WTC11 (cell line): ENCODE measurements at regions not wholly inside any gene's neighbourhood (a gene's known extent, or its start where the extent isn't known, plus 50 kb on each side); places are given as distances from the start of the nearest gene placed in this dataset.

Source experiments
- ATAC-seq: fragments of 200-7000 bp; cut with Tn5 transposase; 2 replicates; pipeline ENCODE4 v1.10.0; 2021; ENCODE audit warnings: mild to moderate bottlenecking, moderate library complexity
- CTCF ChIA-PET: fragments of 300-600 bp; sonication (Branson Sonifier 250); formaldehyde crosslinking; loops from one replicate; lab custom pipeline; 2021; ENCODE audit warnings: antibody characterized with exemption; lab: Charles Lee
- POLR2A ChIA-PET: fragments of 350-600 bp; sonication (Branson Sonifier 250); formaldehyde crosslinking; loops from one replicate; lab custom pipeline; 2021; ENCODE audit warnings: antibody characterized with exemption; lab: Charles Lee
- DNase-seq: peaks from one replicate; pipeline ENCODE4 v3.0.0; 2021; ENCODE audit warnings: low spot score
- H3K27ac Mint-ChIP-seq: 2 replicates; pipeline ENCODE4 v1.8.0; 2021; ENCODE audit warnings: mixed read lengths
- H3K27me3 Mint-ChIP-seq: 2 replicates; pipeline ENCODE4 v1.8.0; 2021; ENCODE audit warnings: low read depth, mild to moderate bottlenecking, moderate library complexity, mixed read lengths
- H3K36me3 Mint-ChIP-seq: 2 replicates; pipeline ENCODE4 v1.8.0; 2021; ENCODE audit warnings: mixed read lengths
- H3K4me1 Mint-ChIP-seq: 2 replicates; pipeline ENCODE4 v1.8.0; 2022; ENCODE audit warnings: mixed read lengths
- H3K4me3 Mint-ChIP-seq: 2 replicates; pipeline ENCODE4 v1.8.0; 2021; ENCODE audit warnings: mild to moderate bottlenecking, moderate library complexity, mixed read lengths
- H3K9me3 Mint-ChIP-seq: 2 replicates; pipeline ENCODE4 v1.8.0; 2021; ENCODE audit warnings: mixed read lengths
- ATF6 ChIP-seq: sonication (generic); formaldehyde crosslinking; IDR thresholded peaks from 2 replicates; pipeline ENCODE4 v1.8.1; 2023; ENCODE audit warnings: mild to moderate bottlenecking, missing genetic modification reagents
- ETV6 ChIP-seq: sonication (generic); formaldehyde crosslinking; IDR thresholded peaks from 2 replicates; pipeline ENCODE4 v1.8.1; 2022; ENCODE audit warnings: mild to moderate bottlenecking, missing genetic modification reagents
- FOXP1 ChIP-seq: sonication (generic); formaldehyde crosslinking; IDR thresholded peaks from 2 replicates; pipeline ENCODE4 v1.8.0; 2022; ENCODE audit warnings: missing genetic modification reagents, mild to moderate bottlenecking, moderate library complexity, borderline replicate concordance
- JAZF1 ChIP-seq: fragments of 250-450 bp; sonication (Bioruptor Pico); IDR thresholded peaks from 2 replicates; pipeline ENCODE4 v1.9.0; 2021; ENCODE audit warnings: moderate library complexity, mild to moderate bottlenecking, inconsistent platforms
- MLX ChIP-seq: sonication (generic); formaldehyde crosslinking; IDR thresholded peaks from 2 replicates; pipeline ENCODE4 v1.8.1; 2023; ENCODE audit warnings: mild to moderate bottlenecking, missing genetic modification reagents, moderate library complexity
- NFYB ChIP-seq: sonication (generic); formaldehyde crosslinking; conservative IDR thresholded peaks from 2 replicates; pipeline ENCODE4 v1.8.0; 2022; ENCODE audit warnings: low read depth, missing genetic modification reagents
- RELA ChIP-seq: sonication (generic); formaldehyde crosslinking; IDR thresholded peaks from 2 replicates; pipeline ENCODE4 v1.8.1; 2022; ENCODE audit warnings: missing genetic modification reagents, mild to moderate bottlenecking, borderline replicate concordance
- SMAD4 ChIP-seq: sonication (generic); formaldehyde crosslinking; IDR thresholded peaks from 2 replicates; pipeline ENCODE4 v1.8.0; 2022; ENCODE audit warnings: mild to moderate bottlenecking, missing genetic modification reagents
- ZMAT4 ChIP-seq: fragments of 250-450 bp; sonication (Bioruptor Pico); IDR thresholded peaks from 2 replicates; pipeline ENCODE4 v1.9.0; 2021; ENCODE audit warnings: mild to moderate bottlenecking
- TF ChIP-seq, protein P1 (sequence below): sonication (generic); formaldehyde crosslinking; IDR thresholded peaks from 2 replicates; pipeline ENCODE4 v1.8.1; 2023; ENCODE audit warnings: mild to moderate bottlenecking, missing genetic modification reagents
- TF ChIP-seq, protein P2 (sequence below): sonication (generic); formaldehyde crosslinking; IDR thresholded peaks from 2 replicates; pipeline ENCODE4 v1.8.1; 2023; ENCODE audit warnings: mild to moderate bottlenecking, missing genetic modification reagents, moderate library complexity
- TF ChIP-seq, protein P3 (sequence below): sonication (generic); formaldehyde crosslinking; IDR thresholded peaks from 2 replicates; pipeline ENCODE4 v1.8.1; 2023; ENCODE audit warnings: mild to moderate bottlenecking, moderate library complexity, missing genetic modification reagents

DNA sequence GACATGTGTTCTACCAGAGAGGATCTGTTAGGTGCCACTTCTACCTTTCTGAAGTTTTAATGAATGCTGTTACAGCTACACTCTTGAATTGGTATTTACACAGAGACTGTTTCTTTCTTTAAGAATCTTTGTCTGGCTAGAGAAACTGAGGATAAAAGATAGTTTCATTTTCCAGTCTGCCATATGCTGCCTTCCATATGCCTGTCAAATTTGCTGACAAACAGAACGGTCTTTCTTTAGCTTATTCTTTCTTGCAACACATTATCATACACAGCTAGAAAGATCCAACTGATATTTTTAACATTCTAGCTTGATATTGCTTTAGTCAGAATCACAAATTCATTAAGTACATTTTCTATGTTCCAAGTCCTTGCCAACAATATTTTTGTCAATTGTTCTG is 409.8 kb upstream of the CELF4 start:
- Mint-ChIP-seq H3K9me3 (peaks cover 36% of the 10 kb centered on the region), H3K4me1 (peaks cover 3% of the 10 kb centered on the region; the same call in 1 of the 2 replicates), H3K36me3 (peaks cover 10% of the 10 kb centered on the region; the same call in 1 of the 2 replicates), H3K27ac (no peak overlapping the region), H3K4me3 (no peak overlapping the region), H3K27me3 (no peaks in the 10 kb centered on the region)
- no peak for DNase-seq
- TF ChIP-seq, protein P1, sequence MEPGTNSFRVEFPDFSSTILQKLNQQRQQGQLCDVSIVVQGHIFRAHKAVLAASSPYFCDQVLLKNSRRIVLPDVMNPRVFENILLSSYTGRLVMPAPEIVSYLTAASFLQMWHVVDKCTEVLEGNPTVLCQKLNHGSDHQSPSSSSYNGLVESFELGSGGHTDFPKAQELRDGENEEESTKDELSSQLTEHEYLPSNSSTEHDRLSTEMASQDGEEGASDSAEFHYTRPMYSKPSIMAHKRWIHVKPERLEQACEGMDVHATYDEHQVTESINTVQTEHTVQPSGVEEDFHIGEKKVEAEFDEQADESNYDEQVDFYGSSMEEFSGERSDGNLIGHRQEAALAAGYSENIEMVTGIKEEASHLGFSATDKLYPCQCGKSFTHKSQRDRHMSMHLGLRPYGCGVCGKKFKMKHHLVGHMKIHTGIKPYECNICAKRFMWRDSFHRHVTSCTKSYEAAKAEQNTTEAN (CRISPR knock-in tag), result no peak
- TF ChIP-seq SMAD4, result no peak
- no peak for TF ChIP-seq JAZF1 (CRISPR knock-in tag)
- TF ChIP-seq FOXP1 (CRISPR knock-in tag), result no peak
- ChIA-PET CTCF (no interaction called here), POLR2A (no interaction called here)
- no peak for ATAC-seq

GRCh38 chr18:37967261-37967660 is 401.7 kb upstream of the CELF4 start:
- no peak for ATAC-seq
- TF ChIP-seq, protein P2, sequence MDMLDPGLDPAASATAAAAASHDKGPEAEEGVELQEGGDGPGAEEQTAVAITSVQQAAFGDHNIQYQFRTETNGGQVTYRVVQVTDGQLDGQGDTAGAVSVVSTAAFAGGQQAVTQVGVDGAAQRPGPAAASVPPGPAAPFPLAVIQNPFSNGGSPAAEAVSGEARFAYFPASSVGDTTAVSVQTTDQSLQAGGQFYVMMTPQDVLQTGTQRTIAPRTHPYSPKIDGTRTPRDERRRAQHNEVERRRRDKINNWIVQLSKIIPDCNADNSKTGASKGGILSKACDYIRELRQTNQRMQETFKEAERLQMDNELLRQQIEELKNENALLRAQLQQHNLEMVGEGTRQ (CRISPR knock-in tag), result no peak
- TF ChIP-seq ATF6 (CRISPR knock-in tag), result no peak
- no peak for DNase-seq
- Mint-ChIP-seq H3K27ac (no peak overlapping the region), H3K36me3 (no peaks in the 10 kb centered on the region), H3K4me3 (no peak overlapping the region), H3K9me3 (peaks cover 3% of the 10 kb centered on the region; the same call in 1 of the 2 replicates), H3K4me1 (no peaks in the 10 kb centered on the region), H3K27me3 (no peaks in the 10 kb centered on the region)
- CTCF ChIA-PET, result no interaction called here
- POLR2A ChIA-PET, result no interaction called here

DNA sequence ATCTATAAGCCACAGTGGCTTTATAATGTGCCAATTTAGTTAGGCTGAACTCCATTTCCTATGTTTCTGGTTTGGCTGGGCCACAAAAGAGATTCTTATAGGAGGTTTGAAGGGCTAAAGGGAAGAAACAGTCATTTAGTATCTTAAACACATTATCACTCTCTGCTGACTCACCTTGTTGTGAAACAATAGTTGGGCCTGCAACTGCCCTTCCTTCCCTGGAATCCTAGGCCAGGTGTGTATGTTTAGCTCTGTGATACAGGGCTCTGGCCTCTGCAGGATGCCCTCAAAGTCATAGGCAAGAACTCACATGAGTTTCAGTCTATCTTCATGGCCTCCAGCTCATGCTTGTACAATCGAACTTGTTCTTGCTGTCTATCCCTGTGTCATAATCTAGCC is 400.0 kb upstream of the CELF4 start:
- Mint-ChIP-seq H3K9me3 (peaks cover 10% of the 10 kb centered on the region), H3K4me3 (no peak overlapping the region), H3K27me3 (no peaks in the 10 kb centered on the region)
- ATAC-seq, result no peak
- POLR2A ChIA-PET, result no interaction called here
- TF ChIP-seq RELA (CRISPR knock-in tag) (no peak), ZMAT4 (CRISPR knock-in tag) (no peak), NFYB (CRISPR knock-in tag) (no peak), SMAD4 (no peak), ETV6 (no peak), MLX (CRISPR knock-in tag) (no peak)
- TF ChIP-seq, protein P3, sequence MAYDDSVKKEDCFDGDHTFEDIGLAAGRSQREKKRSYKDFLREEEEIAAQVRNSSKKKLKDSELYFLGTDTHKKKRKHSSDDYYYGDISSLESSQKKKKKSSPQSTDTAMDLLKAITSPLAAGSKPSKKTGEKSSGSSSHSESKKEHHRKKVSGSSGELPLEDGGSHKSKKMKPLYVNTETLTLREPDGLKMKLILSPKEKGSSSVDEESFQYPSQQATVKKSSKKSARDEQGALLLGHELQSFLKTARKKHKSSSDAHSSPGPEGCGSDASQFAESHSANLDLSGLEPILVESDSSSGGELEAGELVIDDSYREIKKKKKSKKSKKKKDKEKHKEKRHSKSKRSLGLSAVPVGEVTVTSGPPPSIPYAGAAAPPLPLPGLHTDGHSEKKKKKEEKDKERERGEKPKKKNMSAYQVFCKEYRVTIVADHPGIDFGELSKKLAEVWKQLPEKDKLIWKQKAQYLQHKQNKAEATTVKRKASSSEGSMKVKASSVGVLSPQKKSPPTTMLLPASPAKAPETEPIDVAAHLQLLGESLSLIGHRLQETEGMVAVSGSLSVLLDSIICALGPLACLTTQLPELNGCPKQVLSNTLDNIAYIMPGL, result no peak
- TF ChIP-seq, protein P2 (CRISPR knock-in tag), result no peak
- TF ChIP-seq, all 79 proteins: peak for 0
- DNase-seq, result no peak
- no peak overlapping the region for H3K27ac Mint-ChIP-seq
- H3K4me1 Mint-ChIP-seq, result no peaks in the 10 kb centered on the region
- CTCF ChIA-PET, result no interaction called here
- H3K36me3 Mint-ChIP-seq, result peaks cover 3% of the 10 kb centered on the region; the same call in 1 of the 2 replicates
